CD4-positive, alpha-beta memory T cell (primary cell): ENCODE measurements at regions not wholly inside any gene's neighbourhood (a gene's known extent, or its start where the extent isn't known, plus 50 kb on each side); places are given as distances from the start of the nearest gene placed in this dataset.

Source experiments
- CTCF ChIA-PET: fragments of 350-600 bp; sonication (Branson Sonifier 250); formaldehyde crosslinking; loops from one replicate; lab custom pipeline; 2021; ENCODE audit warnings: inconsistent platforms; ENCODE audit not compliant: partially characterized antibody; lab: Charles Lee
- POLR2A ChIA-PET: fragments of 350-600 bp; sonication (Branson Sonifier 250); formaldehyde crosslinking; loops from one replicate; lab custom pipeline; 2021; ENCODE audit not compliant: partially characterized antibody; lab: Charles Lee
- DNase-seq, 5 donors: peaks; one replicate each; pipeline versions ENCODE4 v3.0.0 to v3.0.0-alpha.2; 2020 to 2022; ENCODE audit warnings: mixed read lengths in 1 of 5
- H3K27ac ChIP-seq: one replicate; pipeline ENCODE4 v1.7.0; 2013; ENCODE audit warnings: low read depth, low read length
- H3K27me3 ChIP-seq: 2 replicates; pipeline ENCODE4 v1.7.0; 2013; ENCODE audit warnings: mild to moderate bottlenecking, low read length, moderate library complexity; ENCODE audit not compliant: insufficient read depth
- H3K36me3 ChIP-seq: 2 replicates; pipeline ENCODE4 v1.7.0; 2013; ENCODE audit warnings: mild to moderate bottlenecking, low read length, moderate library complexity; ENCODE audit not compliant: insufficient read depth
- H3K4me1 ChIP-seq: 2 replicates; pipeline ENCODE4 v1.7.0; 2013; ENCODE audit warnings: mild to moderate bottlenecking, low read length, moderate library complexity; ENCODE audit not compliant: insufficient read depth
- H3K4me3 ChIP-seq, 2 donors: one replicate each; pipeline ENCODE4 v1.7.0; 2013; ENCODE audit warnings: low read length in 2 of 2, mild to moderate bottlenecking in 1 of 2
- H3K9me3 ChIP-seq, 2 donors: one replicate each; pipeline ENCODE4 v1.7.0; 2013; ENCODE audit warnings: low read length in 2 of 2, control low read depth in 1 of 2; ENCODE audit not compliant: control insufficient read depth in 1 of 2
- H3K27ac Mint-ChIP-seq, 7 donors: one replicate each; pipeline ENCODE4 v1.8.0; 2020 to 2021; ENCODE audit warnings: mixed read lengths in 7 of 7, mild to moderate bottlenecking in 6 of 7, inconsistent platforms in 3 of 7, moderate library complexity in 3 of 7
- H3K27me3 Mint-ChIP-seq, 2 donors: one replicate each; pipeline ENCODE4 v1.8.0; 2020 to 2021; ENCODE audit warnings: mixed read lengths in 2 of 2
- H3K36me3 Mint-ChIP-seq, 2 donors: one replicate each; pipeline ENCODE4 v1.8.0; 2020 to 2021; ENCODE audit warnings: mixed read lengths in 2 of 2, inconsistent platforms in 1 of 2, mild to moderate bottlenecking in 1 of 2
- H3K4me1 Mint-ChIP-seq, 4 donors: one replicate each; pipeline ENCODE4 v1.8.0; 2020 to 2021; ENCODE audit warnings: mixed read lengths in 4 of 4, mild to moderate bottlenecking in 1 of 4
- H3K4me3 Mint-ChIP-seq, 8 donors: one replicate each; pipeline ENCODE4 v1.8.0; 2020 to 2021; ENCODE audit warnings: mixed read lengths in 8 of 8, mild to moderate bottlenecking in 7 of 8, moderate library complexity in 6 of 8, inconsistent platforms in 3 of 8
- H3K9me3 Mint-ChIP-seq, 8 donors: one replicate each; pipeline ENCODE4 v1.8.0; 2020 to 2021; ENCODE audit warnings: mixed read lengths in 8 of 8, mild to moderate bottlenecking in 5 of 8, inconsistent platforms in 3 of 8, moderate library complexity in 1 of 8
- intact Hi-C: fragments of 100-400 bp; cut with micrococcal nuclease; formaldehyde crosslinking; loops from one replicate; pipeline ENCODE4 v1.15.1; 2023

DNA sequence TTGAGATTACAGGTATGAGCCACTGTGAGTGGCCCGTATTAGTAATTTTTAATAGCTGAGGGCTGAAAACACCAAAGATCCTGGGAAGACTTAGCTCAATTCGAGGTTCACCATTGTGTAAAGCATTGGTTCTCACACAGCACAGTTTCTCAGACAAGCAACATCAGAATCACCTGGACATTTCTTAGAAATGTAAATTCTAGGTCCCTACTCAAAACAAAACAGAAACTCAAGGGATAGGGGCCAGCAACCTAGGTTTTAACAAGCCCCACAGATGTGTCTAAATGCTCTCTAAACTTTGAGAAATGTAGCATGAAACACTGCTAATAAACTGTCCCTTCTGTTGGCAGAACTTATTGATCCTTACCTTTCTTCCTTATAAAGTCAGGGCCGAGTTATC lies 681.2 kb downstream of the RNF144A start:
- H3K4me1 ChIP-seq, result no peaks in the 10 kb centered on the region
- H3K4me3 Mint-ChIP-seq, result no peak overlapping the region
- no peak overlapping the region for H3K27ac Mint-ChIP-seq
- DNase-seq, result no peak
- H3K9me3 Mint-ChIP-seq, result peaks cover 0 to 7% (median 1%) of the 10 kb centered on the region in 8 donors
- H3K27me3 Mint-ChIP-seq, result no peaks in the 10 kb centered on the region
- intact Hi-C loops, result no loop called here
- POLR2A ChIA-PET, result no interaction called here
- H3K9me3 ChIP-seq, result no peaks in the 10 kb centered on the region
- no peaks in the 10 kb centered on the region for H3K36me3 ChIP-seq
- no peaks in the 10 kb centered on the region for H3K4me1 Mint-ChIP-seq
- CTCF ChIA-PET, result no interaction called here
- H3K27me3 ChIP-seq, result no peaks in the 10 kb centered on the region
- no peak overlapping the region for H3K4me3 ChIP-seq
- H3K27ac ChIP-seq, result no peak overlapping the region
- H3K36me3 Mint-ChIP-seq, result no peaks in the 10 kb centered on the region

DNA sequence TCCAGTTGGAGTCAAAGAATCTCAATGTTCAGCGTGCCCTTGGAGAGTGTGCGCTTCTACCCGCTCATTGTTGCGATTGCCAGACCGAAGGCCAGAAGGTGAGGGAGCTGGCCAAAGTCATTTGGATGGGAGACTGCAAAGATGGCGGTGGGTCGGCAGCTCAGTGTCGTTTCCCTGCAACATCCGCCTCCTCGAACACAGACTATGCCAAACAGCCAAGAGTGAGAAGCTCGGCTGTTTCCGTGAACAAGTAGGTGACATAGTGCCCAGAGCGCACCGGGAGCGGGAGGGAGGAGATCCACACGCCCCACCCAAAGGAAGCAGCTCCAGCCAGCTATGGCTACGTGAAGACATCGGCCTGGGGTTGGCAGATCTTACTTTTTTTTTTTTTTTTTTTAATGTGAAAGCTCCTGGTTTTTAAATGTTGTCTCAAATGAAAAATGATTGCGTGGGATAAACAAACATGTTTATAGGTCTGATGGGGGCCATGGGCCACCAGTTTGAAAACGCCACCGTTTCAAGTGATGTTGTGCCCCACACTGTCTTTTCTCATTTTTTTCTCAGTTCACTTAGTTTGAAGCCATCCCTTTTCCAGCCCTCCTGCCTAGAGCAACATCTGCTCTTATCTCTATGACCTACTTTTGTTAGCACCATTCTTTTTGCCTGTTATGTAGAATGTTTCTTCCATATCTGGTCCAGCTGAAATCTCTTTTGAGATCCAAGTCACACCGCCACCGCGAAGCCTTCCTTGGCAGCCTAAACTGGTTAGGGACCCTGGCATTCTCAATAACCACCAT lies 682.4 kb downstream of the RNF144A start:
- Mint-ChIP-seq H3K27ac (no peak overlapping the region), H3K4me1 (no peaks in the 10 kb centered on the region), H3K4me3 (peak overlapping the region in 1 of 8 donors; percentile 18), H3K27me3 (no peaks in the 10 kb centered on the region), H3K9me3 (peaks cover 0 to 7% (median 1%) of the 10 kb centered on the region in 8 donors), H3K36me3 (no peaks in the 10 kb centered on the region)
- H3K27me3 ChIP-seq, result no peaks in the 10 kb centered on the region
- intact Hi-C loops, result no loop called here
- no peaks in the 10 kb centered on the region for H3K9me3 ChIP-seq
- no peaks in the 10 kb centered on the region for H3K36me3 ChIP-seq
- POLR2A ChIA-PET, result no interaction called here
- H3K27ac ChIP-seq, result no peak overlapping the region
- no peak for DNase-seq
- no peaks in the 10 kb centered on the region for H3K4me1 ChIP-seq
- no peak overlapping the region for H3K4me3 ChIP-seq
- CTCF ChIA-PET, result interaction anchor here (0.7 kb wide), 1 partner anchor 86 kb away, joined by 3 read pairs; no protein-coding TSS in a partner anchor

DNA sequence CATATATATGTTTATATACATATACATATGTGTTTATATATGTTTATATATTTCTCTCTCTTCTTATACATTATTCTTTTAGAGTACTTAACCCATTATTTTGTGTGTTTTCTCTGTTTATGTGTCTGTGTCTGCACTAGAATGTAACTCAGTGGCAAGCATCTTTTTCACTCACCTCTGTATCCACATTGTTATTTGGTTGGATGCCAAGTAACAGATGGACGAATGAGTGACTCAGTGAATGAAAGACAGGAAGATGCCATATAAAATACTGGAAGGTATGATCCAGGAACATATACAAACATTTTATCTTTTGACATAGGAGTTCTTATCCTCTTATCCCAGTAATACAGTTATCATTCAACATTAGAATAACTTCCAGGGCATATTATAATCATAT lies 684.8 kb downstream of the RNF144A start:
- Mint-ChIP-seq H3K9me3 (peaks cover 0 to 7% (median 1%) of the 10 kb centered on the region in 8 donors), H3K4me1 (no peaks in the 10 kb centered on the region), H3K27me3 (no peaks in the 10 kb centered on the region), H3K27ac (no peak overlapping the region), H3K4me3 (no peak overlapping the region), H3K36me3 (no peaks in the 10 kb centered on the region)
- Histone ChIP-seq H3K36me3 (no peaks in the 10 kb centered on the region), H3K27ac (no peak overlapping the region), H3K4me3 (no peak overlapping the region), H3K9me3 (no peaks in the 10 kb centered on the region), H3K27me3 (no peaks in the 10 kb centered on the region), H3K4me1 (no peaks in the 10 kb centered on the region)
- intact Hi-C loops, result no loop called here
- CTCF ChIA-PET, result no interaction called here
- POLR2A ChIA-PET, result interaction anchor here (1.0 kb wide), 1 partner anchor 34 kb away, joined by 3 read pairs; no protein-coding TSS in a partner anchor
- no peak for DNase-seq

DNA sequence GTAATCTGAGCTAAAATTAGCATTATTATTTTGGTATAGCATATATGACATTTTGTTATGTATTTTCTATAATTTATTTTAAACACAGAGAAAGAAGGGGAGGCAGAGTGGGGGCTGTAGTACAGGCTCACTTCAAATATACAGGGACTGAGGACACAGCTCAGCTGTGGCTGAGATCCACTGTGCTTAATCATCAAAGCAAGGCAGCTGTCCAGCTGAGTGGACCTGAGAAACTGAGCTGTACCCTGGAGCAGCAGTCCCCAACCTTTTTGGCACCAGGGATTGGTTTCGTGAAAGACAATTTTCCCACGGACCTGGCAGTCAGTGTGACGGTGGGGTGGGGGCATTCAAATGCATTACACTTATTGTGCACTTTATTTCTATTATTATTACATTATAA lies 687.2 kb downstream of the RNF144A start:
- no peaks in the 10 kb centered on the region for H3K36me3 ChIP-seq
- H3K4me3 ChIP-seq, result no peak overlapping the region
- no peaks in the 10 kb centered on the region for H3K9me3 ChIP-seq
- Mint-ChIP-seq H3K4me1 (no peaks in the 10 kb centered on the region), H3K4me3 (no peak overlapping the region), H3K9me3 (peaks cover 0 to 7% (median 1%) of the 10 kb centered on the region in 8 donors), H3K36me3 (no peaks in the 10 kb centered on the region), H3K27ac (no peak overlapping the region), H3K27me3 (no peaks in the 10 kb centered on the region)
- no peak for DNase-seq
- CTCF ChIA-PET, result no interaction called here
- intact Hi-C loops, result no loop called here
- no peaks in the 10 kb centered on the region for H3K27me3 ChIP-seq
- H3K4me1 ChIP-seq, result no peaks in the 10 kb centered on the region
- POLR2A ChIA-PET, result no interaction called here
- H3K27ac ChIP-seq, result no peak overlapping the region

DNA sequence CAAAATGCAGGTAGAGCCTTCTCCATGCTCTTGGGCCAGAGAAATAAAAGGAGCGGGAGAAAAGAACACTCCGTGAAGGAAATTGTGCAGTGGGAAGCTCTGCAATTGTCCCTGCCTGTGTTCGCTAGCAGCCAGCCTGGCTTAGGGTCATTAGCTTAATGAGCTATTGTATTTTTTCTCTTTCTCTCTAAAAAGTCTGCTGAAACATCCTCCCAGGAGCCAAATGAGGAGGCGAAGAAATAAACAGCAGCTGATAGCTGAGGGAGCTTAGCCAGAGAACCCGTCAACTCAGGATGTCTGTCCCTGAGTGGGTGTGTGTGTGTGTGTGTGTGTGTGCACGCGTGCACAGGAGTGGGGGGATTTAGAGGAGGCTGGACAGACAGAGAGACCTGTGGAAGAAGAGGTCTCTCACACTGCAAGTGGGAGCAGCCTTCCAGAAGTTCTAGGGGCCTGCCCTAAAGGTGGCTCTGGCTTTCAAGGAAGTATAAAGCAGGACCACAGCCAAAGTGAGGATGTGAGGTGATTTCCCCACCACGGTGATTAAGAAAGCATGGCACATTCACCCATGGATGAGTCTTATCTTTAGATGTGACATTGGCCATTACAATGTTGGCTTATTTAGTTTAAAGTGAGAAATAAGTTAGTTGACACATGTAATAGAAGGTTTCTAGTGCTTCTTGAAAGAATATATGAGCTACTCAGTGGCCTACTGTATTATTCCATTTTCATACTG lies 690.4 kb downstream of the RNF144A start:
- no peaks in the 10 kb centered on the region for H3K36me3 ChIP-seq
- Mint-ChIP-seq H3K27me3 (no peaks in the 10 kb centered on the region), H3K4me1 (peaks cover 0 to 15% (median 9%) of the 10 kb centered on the region in 4 donors), H3K9me3 (no peaks in the 10 kb centered on the region), H3K36me3 (no peaks in the 10 kb centered on the region), H3K27ac (no peak overlapping the region), H3K4me3 (no peak overlapping the region)
- no peaks in the 10 kb centered on the region for H3K9me3 ChIP-seq
- H3K27me3 ChIP-seq, result no peaks in the 10 kb centered on the region
- DNase-seq, result no peak
- H3K27ac ChIP-seq, result no peak overlapping the region
- no peak overlapping the region for H3K4me3 ChIP-seq
- ChIA-PET CTCF (no interaction called here), POLR2A (no interaction called here)
- no peaks in the 10 kb centered on the region for H3K4me1 ChIP-seq
- intact Hi-C loops, result no loop called here

DNA sequence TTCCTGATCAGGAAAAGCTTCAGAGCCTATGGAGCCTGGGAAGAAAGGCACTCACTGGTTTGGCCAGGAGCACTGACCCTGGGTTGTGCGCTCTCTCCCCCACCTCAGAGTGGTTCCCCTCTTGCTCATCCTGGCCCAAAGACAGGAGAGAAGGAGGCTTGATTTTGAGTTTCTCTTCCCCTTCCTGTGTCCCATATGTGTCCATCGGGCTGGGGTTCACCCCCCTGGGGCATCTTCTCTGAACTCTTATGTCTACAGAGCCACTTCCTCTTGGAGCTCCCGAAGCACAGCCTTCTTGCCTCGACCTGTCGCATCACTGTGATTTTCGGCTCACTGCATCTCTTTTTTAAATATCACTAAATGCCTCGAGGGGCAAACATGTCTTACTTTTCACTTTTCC lies 692.3 kb downstream of the RNF144A start:
- intact Hi-C loops, result no loop called here
- POLR2A ChIA-PET, result no interaction called here
- no peaks in the 10 kb centered on the region for H3K36me3 Mint-ChIP-seq
- CTCF ChIA-PET, result interaction anchor here (0.7 kb wide), 1 partner anchor 14 kb away, joined by 3 read pairs; no protein-coding TSS in a partner anchor
- no peaks in the 10 kb centered on the region for H3K27me3 Mint-ChIP-seq
- Histone ChIP-seq H3K36me3 (no peaks in the 10 kb centered on the region), H3K27me3 (no peaks in the 10 kb centered on the region), H3K27ac (no peak overlapping the region), H3K4me3 (no peak overlapping the region), H3K4me1 (no peaks in the 10 kb centered on the region), H3K9me3 (no peaks in the 10 kb centered on the region)
- H3K4me1 Mint-ChIP-seq, result peaks cover 0 to 15% (median 9%) of the 10 kb centered on the region in 4 donors
- H3K27ac Mint-ChIP-seq, result peak overlapping the region in 1 of 7 donors; percentile 75
- H3K9me3 Mint-ChIP-seq, result no peaks in the 10 kb centered on the region
- H3K4me3 Mint-ChIP-seq, result no peak overlapping the region
- DNase-seq, result no peak

DNA sequence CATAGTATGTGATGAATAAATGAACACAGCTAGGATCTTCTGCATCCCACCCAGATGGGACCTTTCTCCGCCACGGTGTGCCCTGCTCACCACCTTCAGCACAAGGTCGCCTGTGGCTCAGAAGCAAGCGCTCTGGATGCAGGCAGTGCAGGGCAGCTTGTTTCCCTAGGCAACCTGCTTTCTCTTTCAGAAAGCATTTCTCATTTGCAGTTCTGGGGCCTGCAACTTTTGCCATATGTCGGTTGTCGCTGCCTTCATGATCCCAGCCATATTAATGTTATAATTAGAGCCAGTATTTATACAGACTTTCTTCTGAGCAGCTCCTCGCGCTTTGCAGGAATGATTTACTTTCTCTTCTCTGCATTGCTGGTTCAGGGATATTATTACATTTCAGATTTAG lies 692.8 kb downstream of the RNF144A start:
- Mint-ChIP-seq H3K27ac (peak overlapping the region in 1 of 7 donors; percentile 75), H3K36me3 (no peaks in the 10 kb centered on the region), H3K9me3 (no peaks in the 10 kb centered on the region), H3K4me1 (peaks cover 0 to 15% (median 9%) of the 10 kb centered on the region in 4 donors), H3K27me3 (no peaks in the 10 kb centered on the region), H3K4me3 (peak overlapping the region in 1 of 8 donors; percentile 33)
- Histone ChIP-seq H3K4me3 (no peak overlapping the region), H3K27ac (no peak overlapping the region), H3K27me3 (no peaks in the 10 kb centered on the region), H3K36me3 (no peaks in the 10 kb centered on the region), H3K9me3 (no peaks in the 10 kb centered on the region), H3K4me1 (no peaks in the 10 kb centered on the region)
- no peak for DNase-seq
- POLR2A ChIA-PET, result no interaction called here
- intact Hi-C loops, result no loop called here
- CTCF ChIA-PET, result interaction anchor here (0.7 kb wide), 1 partner anchor 15 kb away, joined by 3 read pairs; no protein-coding TSS in a partner anchor
